HCT116 (cell line): ENCODE measurements at regions not wholly inside any gene's neighbourhood (a gene's known extent, or its start where the extent isn't known, plus 50 kb on each side); places are given as distances from the start of the nearest gene placed in this dataset.

Experiments used
- ATAC-seq: fragments of 200-7000 bp; cut with Tn5 transposase; 2 replicates; pipeline ENCODE4 v1.9.1; 2020; ENCODE audit warnings: mild to moderate bottlenecking, moderate library complexity
- BruUV-seq: library from RNA; stranded (reverse); fragments of 400-500 nt; replicated peaks from 2 replicates; lab custom pipeline; 2021; lab: Mats Ljungman, UMichigan
- CTCF ChIA-PET: fragments of 300-600 bp; sonication (Branson Sonifier 250); formaldehyde crosslinking; loops from one replicate; lab custom pipeline; 2021; ENCODE audit warnings: antibody characterized with exemption; lab: Charles Lee
- POLR2A ChIA-PET: fragments of 300-600, 350-600 bp; sonication (Branson Sonifier 250); formaldehyde crosslinking; loops from one replicate; lab custom pipeline; 2021; ENCODE audit warnings: antibody characterized with exemption; lab: Charles Lee
- RAD21 ChIA-PET, 2 experiments: fragments of 300-600 bp; sonication (Branson Sonifier 250); formaldehyde crosslinking; loops; one replicate each; lab custom pipeline; 2023; ENCODE audit warnings: low total read pairs in 2 of 2; ENCODE audit not compliant: uncharacterized antibody in 2 of 2, unreplicated experiment in 2 of 2, low non-redundant PET in 1 of 2; lab: Charles Lee
- DNase-seq: peaks from one replicate; pipeline ENCODE4 v3.0.0-alpha.2; 2010; ENCODE audit warnings: low read depth, low spot score
- H2AFZ ChIP-seq: fragments of 200-600 bp; shearing (Covaris generic), sonication (generic); 2 replicates; pipeline ENCODE4 v1.6.1; 2017; ENCODE audit warnings: low read depth, mixed run types, mixed read lengths, antibody characterized with exemption, low read length; ENCODE audit not compliant: poor library complexity, severe bottlenecking
- H3K27ac ChIP-seq: 2 replicates; pipeline ENCODE4 v1.5.1; 2012; ENCODE audit warnings: low read depth, low read length
- H3K27me3 ChIP-seq: fragments of 200-600 bp; sonication (generic); 2 replicates; pipeline ENCODE4 v1.6.1; 2016; ENCODE audit warnings: mixed run types, low read length, mixed read lengths; ENCODE audit not compliant: insufficient read depth
- H3K36me3 ChIP-seq, 2 experiments: fragments of 200-500 bp in 1 of 2; fragments of 200-600 bp in 1 of 2; sonication (Bioruptor generic) in 1 of 2; sonication (generic) in 1 of 2; 2 replicates each; pipeline versions ENCODE4 v1.5.1 to v1.6.1; 2014 to 2016; ENCODE audit warnings: low read length in 2 of 2, inconsistent platforms in 1 of 2, mixed read lengths in 1 of 2, mixed run types in 1 of 2; ENCODE audit not compliant: insufficient read depth in 2 of 2, control insufficient read depth in 1 of 2
- H3K4me1 ChIP-seq, 2 experiments: fragments of 200-600 bp in 1 of 2; sonication (generic) in 1 of 2; 2 replicates each; pipeline versions ENCODE4 v1.5.1 to v1.6.1; 2012 to 2017; ENCODE audit warnings: low read length in 2 of 2, inconsistent platforms in 1 of 2, mild to moderate bottlenecking in 1 of 2, mixed read lengths in 1 of 2, mixed run types in 1 of 2, moderate library complexity in 1 of 2; ENCODE audit not compliant: insufficient read depth in 2 of 2, control insufficient read depth in 1 of 2
- H3K4me2 ChIP-seq: fragments of 200-600 bp; sonication (generic); 2 replicates; pipeline ENCODE4 v1.6.1; 2017; ENCODE audit warnings: mixed run types, low read length, mixed read lengths
- H3K4me3 ChIP-seq, 2 experiments: fragments of 200-600 bp in 1 of 2; sonication (generic) in 1 of 2; replicated peaks in 1 of 2; 2 replicates each; pipeline ENCODE4 v1.5.1; 2011 to 2016; ENCODE audit warnings: low read length in 2 of 2, control low read depth in 1 of 2, low read depth in 1 of 2, mild to moderate bottlenecking in 1 of 2, mixed read lengths in 1 of 2, mixed run types in 1 of 2
- H3K79me2 ChIP-seq: fragments of 200-600 bp; sonication (generic); 2 replicates; pipeline ENCODE4 v1.6.1; 2017; ENCODE audit warnings: mild to moderate bottlenecking, mixed run types, low read length, moderate library complexity, mixed read lengths; ENCODE audit not compliant: insufficient read depth
- H3K9ac ChIP-seq: fragments of 200-600 bp; sonication (generic); 2 replicates; pipeline ENCODE4 v1.6.1; 2016; ENCODE audit warnings: low read length, mixed read lengths
- H3K9me2 ChIP-seq: fragments of 200-600 bp; sonication (generic), shearing (Covaris generic); 2 replicates; pipeline ENCODE4 v1.6.1; 2017; ENCODE audit warnings: mixed run types, mild to moderate bottlenecking, moderate library complexity; ENCODE audit not compliant: insufficient read depth
- H3K9me3 ChIP-seq, 2 experiments: fragments of 200-500 bp in 1 of 2; fragments of 200-600 bp in 1 of 2; sonication (Bioruptor generic) in 1 of 2; sonication (generic) in 1 of 2; 2 replicates each; pipeline ENCODE4 v1.6.1; 2014 to 2017; ENCODE audit warnings: low read length in 2 of 2, mixed read lengths in 2 of 2, inconsistent platforms in 1 of 2, low read depth in 1 of 2, mild to moderate bottlenecking in 1 of 2, mixed run types in 1 of 2, moderate library complexity in 1 of 2; ENCODE audit not compliant: control insufficient read depth in 1 of 2, insufficient read depth in 1 of 2
- H4K20me1 ChIP-seq: fragments of 200-600 bp; sonication (generic), shearing (Covaris generic); 2 replicates; pipeline ENCODE4 v1.6.1; 2017; ENCODE audit warnings: mixed run types, mild to moderate bottlenecking, moderate library complexity; ENCODE audit not compliant: insufficient read depth
- CEBPB ChIP-seq: IDR thresholded peaks from 2 replicates; pipeline ENCODE4 v1.6.1; 2012; ENCODE audit warnings: low read depth
- EGR1 ChIP-seq: IDR thresholded peaks from 2 replicates; pipeline ENCODE4 v1.6.1; 2012; ENCODE audit warnings: low read depth
- EZH2 ChIP-seq: fragments of 200-600 bp; sonication (generic); IDR thresholded peaks from 2 replicates; pipeline ENCODE4 v1.6.1; 2017; ENCODE audit warnings: antibody characterized with exemption, mixed run types
- POLR2AphosphoS5 ChIP-seq: IDR thresholded peaks from 2 replicates; pipeline ENCODE4 v1.6.1; 2011; ENCODE audit warnings: mild to moderate bottlenecking, low read depth, low read length, moderate library complexity
- RAD21 ChIP-seq: IDR thresholded peaks from 2 replicates; pipeline ENCODE4 v1.6.1; 2012; ENCODE audit warnings: low read depth, mild to moderate bottlenecking
- SIN3A ChIP-seq: IDR thresholded peaks from 2 replicates; pipeline ENCODE4 v1.6.1; 2012; ENCODE audit warnings: low read depth
- TCF7L2 ChIP-seq: IDR thresholded peaks from 2 replicates; pipeline ENCODE4 v1.7.0; 2011; ENCODE audit warnings: borderline replicate concordance, inconsistent platforms; ENCODE audit not compliant: insufficient read depth, insufficient read length; ENCODE audit errors: extremely low read depth
- YY1 ChIP-seq: IDR thresholded peaks from 2 replicates; pipeline ENCODE4 v1.6.1; 2011; ENCODE audit warnings: low read length, low read depth, moderate library complexity, mild to moderate bottlenecking; ENCODE audit not compliant: insufficient replicate concordance; ENCODE audit errors: extremely low read depth
- ZNF274 ChIP-seq: fragments of 200-500 bp; sonication (Bioruptor generic); IDR thresholded peaks from 2 replicates; pipeline ENCODE4 v1.6.1; 2014; ENCODE audit warnings: mild to moderate bottlenecking, low read depth, low read length, inconsistent platforms
- intact Hi-C: fragments of 100-400 bp; cut with micrococcal nuclease; formaldehyde crosslinking; loops from 2 replicates; pipeline ENCODE4 v1.10.0; 2022

GRCh38 chr7:69411466-69411865 is 186.8 kb upstream of the AUTS2 start:
- Histone ChIP-seq H3K4me2 (no peak overlapping the region), H3K27ac (no peak overlapping the region), H3K4me1 (no peaks in the 10 kb centered on the region), H3K9me3 (peaks cover 0 to 4% of the 10 kb centered on the region in 2 experiments; a peak in 2 of 4 replicates), H3K36me3 (no peaks in the 10 kb centered on the region), H3K79me2 (no peaks in the 10 kb centered on the region), H2AFZ (no peak overlapping the region), H3K9ac (no peak overlapping the region), H3K9me2 (no peaks in the 10 kb centered on the region), H3K4me3 (no peak overlapping the region), H3K27me3 (no peaks in the 10 kb centered on the region), H4K20me1 (no peaks in the 10 kb centered on the region)
- intact Hi-C loops = no loop called here
- ChIA-PET RAD21 (no interaction called here), POLR2A (no interaction called here), CTCF (no interaction called here)
- no peak for DNase-seq
- no TSS peak for BruUV-seq
- ATAC-seq = no peak
- TF ChIP-seq POLR2AphosphoS5 = no peak

GRCh38 chr7:69412331-69413146 is 185.7 kb upstream of the AUTS2 start:
- Histone ChIP-seq H4K20me1 (no peaks in the 10 kb centered on the region), H3K79me2 (no peaks in the 10 kb centered on the region), H3K9ac (no peak overlapping the region), H3K4me2 (no peak overlapping the region), H3K27ac (no peak overlapping the region), H3K36me3 (no peaks in the 10 kb centered on the region), H3K9me3 (peaks cover 0 to 5% of the 10 kb centered on the region in 2 experiments; a peak in 2 of 4 replicates), H3K9me2 (no peaks in the 10 kb centered on the region), H3K4me3 (no peak overlapping the region), H3K27me3 (no peaks in the 10 kb centered on the region), H3K4me1 (no peaks in the 10 kb centered on the region), H2AFZ (no peak overlapping the region)
- no peak for DNase-seq
- intact Hi-C loops = no loop called here
- CTCF ChIA-PET = no interaction called here
- BruUV-seq = no TSS peak
- POLR2A ChIA-PET = no interaction called here
- RAD21 ChIA-PET = no interaction called here
- no peak for TF ChIP-seq TCF7L2
- TF ChIP-seq RAD21 = no peak
- TF ChIP-seq SIN3A = no peak
- no peak for TF ChIP-seq ZNF274
- no peak for TF ChIP-seq EZH2
- TF ChIP-seq EGR1 = no peak
- no peak for TF ChIP-seq YY1
- TF ChIP-seq CEBPB = no peak
- no peak for ATAC-seq
